ENCODE measurements at regions not wholly inside any gene's neighbourhood (a gene's known extent, or its start where the extent isn't known, plus 50 kb on each side); places are given as distances from the start of the nearest gene placed in this dataset.

GRCh38 chr18:77478646-77479442 is 229.2 kb downstream of the GALR1 start:
- TF ChIP-seq REST (IDR thresholded peaks at IDR 0.05; ENCODE audit: insufficient read depth in 1 of 2, low read depth in 2 of 2, low read length in 2 of 2) (no peak), POLR2AphosphoS5 (IDR thresholded peaks at IDR 0.05; ENCODE audit: low read depth, low read length) (no peak), SIN3A (IDR thresholded peaks at IDR 0.05; ENCODE audit: borderline replicate concordance, insufficient read depth, low read length) (no peak), FOXP2 (optimal IDR thresholded peaks at IDR 0.05; ENCODE audit: borderline replicate concordance, extremely low read depth, extremely low read length, insufficient read depth) (no peak), TAF1 (IDR thresholded peaks at IDR 0.05; ENCODE audit: borderline replicate concordance, insufficient read depth, low read length) (no peak)

GRCh38 chr18:77481541-77481940 is 231.9 kb downstream of the GALR1 start:
- TF ChIP-seq TAF1 (IDR thresholded peaks at IDR 0.05; ENCODE audit: borderline replicate concordance, insufficient read depth, low read length) (no peak), FOXP2 (optimal IDR thresholded peaks at IDR 0.05; ENCODE audit: borderline replicate concordance, extremely low read depth, extremely low read length, insufficient read depth) (no peak), SIN3A (IDR thresholded peaks at IDR 0.05; ENCODE audit: borderline replicate concordance, insufficient read depth, low read length) (no peak), POLR2AphosphoS5 (IDR thresholded peaks at IDR 0.05; ENCODE audit: low read depth, low read length) (no peak), REST (IDR thresholded peaks at IDR 0.05; ENCODE audit: insufficient read depth in 1 of 2, low read depth in 2 of 2, low read length in 2 of 2) (no peak)

- TF ChIP-seq TAF1 (IDR thresholded peaks at IDR 0.05; ENCODE audit: borderline replicate concordance, insufficient read depth, low read length), result no peak
- no peak for TF ChIP-seq REST (IDR thresholded peaks at IDR 0.05; ENCODE audit: insufficient read depth in 1 of 2, low read depth in 2 of 2, low read length in 2 of 2)
- no peak for TF ChIP-seq FOXP2 (optimal IDR thresholded peaks at IDR 0.05; ENCODE audit: borderline replicate concordance, extremely low read depth, extremely low read length, insufficient read depth)
- TF ChIP-seq POLR2AphosphoS5 (IDR thresholded peaks at IDR 0.05; ENCODE audit: low read depth, low read length), result no peak
- no peak for TF ChIP-seq SIN3A (IDR thresholded peaks at IDR 0.05; ENCODE audit: borderline replicate concordance, insufficient read depth, low read length)
Observed at GRCh38 chr18:77482190-77483085, 232.8 kb downstream of the GALR1 start.

GRCh38 chr18:77486985-77487384 is 237.3 kb downstream of the GALR1 start:
- no peak for TF ChIP-seq FOXP2 (optimal IDR thresholded peaks at IDR 0.05; ENCODE audit: borderline replicate concordance, extremely low read depth, extremely low read length, insufficient read depth)
- no peak for TF ChIP-seq POLR2AphosphoS5 (IDR thresholded peaks at IDR 0.05; ENCODE audit: low read depth, low read length)
- no peak for TF ChIP-seq REST (IDR thresholded peaks at IDR 0.05; ENCODE audit: insufficient read depth in 1 of 2, low read depth in 2 of 2, low read length in 2 of 2)
- TF ChIP-seq TAF1 (IDR thresholded peaks at IDR 0.05; ENCODE audit: borderline replicate concordance, insufficient read depth, low read length), result no peak
- no peak for TF ChIP-seq SIN3A (IDR thresholded peaks at IDR 0.05; ENCODE audit: borderline replicate concordance, insufficient read depth, low read length)
